Panc1 (cell line): ENCODE measurements at regions not wholly inside any gene's neighbourhood (a gene's known extent, or its start where the extent isn't known, plus 50 kb on each side); places are given as distances from the start of the nearest gene placed in this dataset.

Experiments
- ATAC-seq: fragments of 200-7000 bp; cut with Tn5 transposase; 2 replicates; pipeline ENCODE4 v1.9.1; 2020; ENCODE audit warnings: mild to moderate bottlenecking, moderate library complexity
- BruUV-seq: library from RNA; stranded (reverse); fragments of 400-500 nt; replicated peaks from 2 replicates; lab custom pipeline; 2021; lab: Mats Ljungman, UMichigan
- CTCF ChIA-PET: fragments of 300-600 bp; sonication (Branson Sonifier 250); formaldehyde crosslinking; loops from one replicate; lab custom pipeline; 2022; ENCODE audit warnings: antibody characterized with exemption; lab: Charles Lee
- POLR2A ChIA-PET: fragments of 300-600 bp; sonication (Branson Sonifier 250); formaldehyde crosslinking; loops from one replicate; lab custom pipeline; 2022; ENCODE audit warnings: antibody characterized with exemption; lab: Charles Lee
- DNase-seq: peaks from one replicate; pipeline ENCODE4 v3.0.0-alpha.2; 2010; ENCODE audit warnings: low read depth, low spot score
- H3K27ac ChIP-seq: 2 replicates; pipeline ENCODE4 v1.5.1; 2011; ENCODE audit warnings: mild to moderate bottlenecking, low read length, inconsistent platforms
- H3K27me3 ChIP-seq: fragments of 200-500 bp; sonication (Bioruptor generic); 2 replicates; pipeline ENCODE4 v1.6.0; 2014; ENCODE audit warnings: low read length, inconsistent platforms; ENCODE audit not compliant: control insufficient read depth, insufficient read depth
- H3K36me3 ChIP-seq: fragments of 200-500 bp; sonication (Bioruptor generic); 2 replicates; pipeline ENCODE4 v1.5.1; 2014; ENCODE audit warnings: inconsistent platforms, mild to moderate bottlenecking, low read length, moderate library complexity; ENCODE audit not compliant: control insufficient read depth, insufficient read depth
- H3K4me1 ChIP-seq: 2 replicates; pipeline ENCODE4 v1.5.1; 2011; ENCODE audit warnings: inconsistent platforms, mild to moderate bottlenecking, low read length, moderate library complexity; ENCODE audit not compliant: control insufficient read depth, insufficient read depth
- H3K4me3 ChIP-seq, 2 experiments: 2 replicates each; pipeline ENCODE4 v1.5.1; 2011 to 2012; ENCODE audit warnings: low read depth in 2 of 2, low read length in 2 of 2, mild to moderate bottlenecking in 2 of 2, inconsistent platforms in 1 of 2, moderate library complexity in 1 of 2
- H3K9me3 ChIP-seq: fragments of 200-500 bp; sonication (Bioruptor generic); 2 replicates; pipeline ENCODE4 v1.5.1; 2014; ENCODE audit warnings: low read depth, mild to moderate bottlenecking, inconsistent platforms, low read length, moderate library complexity; ENCODE audit not compliant: control insufficient read depth, insufficient read depth
- POLR2AphosphoS5 ChIP-seq: IDR thresholded peaks from 2 replicates; pipeline ENCODE4 v1.6.1; 2012; ENCODE audit warnings: mild to moderate bottlenecking, low read depth, low read length, moderate library complexity
- SIN3A ChIP-seq: IDR thresholded peaks from 2 replicates; pipeline ENCODE4 v1.6.1; 2012; ENCODE audit warnings: low read depth, mild to moderate bottlenecking, low read length, moderate library complexity, borderline replicate concordance; ENCODE audit not compliant: insufficient read depth
- TCF7L2 ChIP-seq: IDR thresholded peaks from 2 replicates; pipeline ENCODE4 v1.6.1; 2011; ENCODE audit warnings: mild to moderate bottlenecking, low read depth, low read length, inconsistent platforms
- in situ Hi-C: cut with HindIII; loops from 2 replicates; pipeline ENCODE4 v1.10.0; 2016; ENCODE audit warnings: low sequenced_read_pairs, low pct_unique_long_range_greater_than_20kb
- intact Hi-C: fragments of 100-400 bp; cut with micrococcal nuclease; formaldehyde crosslinking; loops from one replicate; pipeline ENCODE4 v1.10.0; 2022; ENCODE audit not compliant: unreplicated experiment
- TF ChIP-seq, protein P1 (sequence below), 2 experiments: IDR thresholded peaks; 2 replicates each; pipeline ENCODE4 v1.6.1; 2011 to 2012; ENCODE audit warnings: low read depth in 2 of 2, control low read depth in 1 of 2, low read length in 1 of 2, mild to moderate bottlenecking in 1 of 2, moderate library complexity in 1 of 2; ENCODE audit not compliant: insufficient read depth in 1 of 2
- TF ChIP-seq, protein P2 (sequence below): fragments of 450-650 bp; IDR thresholded peaks from 2 replicates; pipeline ENCODE4 v1.5.1; 2017; ENCODE audit warnings: mild to moderate bottlenecking

DNA sequence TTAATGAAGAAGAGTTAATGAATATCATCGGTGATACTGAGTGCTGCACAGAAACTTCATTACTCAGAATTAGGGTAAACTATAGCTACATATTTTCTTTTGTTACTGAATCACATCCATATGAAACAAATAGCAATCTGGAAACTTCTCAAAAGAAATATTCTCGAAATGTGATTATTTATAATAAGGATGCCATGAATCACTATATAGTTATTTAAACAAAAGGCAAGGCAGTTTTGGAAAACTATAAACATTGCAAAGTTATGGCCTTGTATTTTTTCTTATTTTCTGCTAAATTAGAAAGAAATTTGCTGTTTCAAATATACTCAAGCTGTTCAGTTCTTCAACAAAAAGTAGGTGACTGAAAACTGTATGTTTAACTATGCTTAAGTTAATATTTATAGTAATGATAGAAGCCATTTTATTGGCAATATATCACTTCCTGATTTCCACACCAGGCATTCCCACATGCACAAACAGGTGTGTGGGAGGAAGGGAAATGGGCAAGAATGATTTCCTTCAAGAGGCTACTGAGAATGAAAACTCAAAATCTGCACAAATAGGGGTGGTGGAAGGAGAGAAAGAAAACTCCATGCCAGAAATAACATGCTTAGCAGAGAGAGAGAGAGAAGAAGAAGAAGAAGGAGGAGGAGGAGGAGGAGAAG, 74.5 kb upstream of the FRY start:
- no peaks in the 10 kb centered on the region for H3K4me1 ChIP-seq
- no peak for DNase-seq
- POLR2A ChIA-PET, result no interaction called here
- ATAC-seq, result no peak
- TF ChIP-seq SIN3A, result no peak
- TF ChIP-seq POLR2AphosphoS5, result no peak
- TF ChIP-seq, protein P1, sequence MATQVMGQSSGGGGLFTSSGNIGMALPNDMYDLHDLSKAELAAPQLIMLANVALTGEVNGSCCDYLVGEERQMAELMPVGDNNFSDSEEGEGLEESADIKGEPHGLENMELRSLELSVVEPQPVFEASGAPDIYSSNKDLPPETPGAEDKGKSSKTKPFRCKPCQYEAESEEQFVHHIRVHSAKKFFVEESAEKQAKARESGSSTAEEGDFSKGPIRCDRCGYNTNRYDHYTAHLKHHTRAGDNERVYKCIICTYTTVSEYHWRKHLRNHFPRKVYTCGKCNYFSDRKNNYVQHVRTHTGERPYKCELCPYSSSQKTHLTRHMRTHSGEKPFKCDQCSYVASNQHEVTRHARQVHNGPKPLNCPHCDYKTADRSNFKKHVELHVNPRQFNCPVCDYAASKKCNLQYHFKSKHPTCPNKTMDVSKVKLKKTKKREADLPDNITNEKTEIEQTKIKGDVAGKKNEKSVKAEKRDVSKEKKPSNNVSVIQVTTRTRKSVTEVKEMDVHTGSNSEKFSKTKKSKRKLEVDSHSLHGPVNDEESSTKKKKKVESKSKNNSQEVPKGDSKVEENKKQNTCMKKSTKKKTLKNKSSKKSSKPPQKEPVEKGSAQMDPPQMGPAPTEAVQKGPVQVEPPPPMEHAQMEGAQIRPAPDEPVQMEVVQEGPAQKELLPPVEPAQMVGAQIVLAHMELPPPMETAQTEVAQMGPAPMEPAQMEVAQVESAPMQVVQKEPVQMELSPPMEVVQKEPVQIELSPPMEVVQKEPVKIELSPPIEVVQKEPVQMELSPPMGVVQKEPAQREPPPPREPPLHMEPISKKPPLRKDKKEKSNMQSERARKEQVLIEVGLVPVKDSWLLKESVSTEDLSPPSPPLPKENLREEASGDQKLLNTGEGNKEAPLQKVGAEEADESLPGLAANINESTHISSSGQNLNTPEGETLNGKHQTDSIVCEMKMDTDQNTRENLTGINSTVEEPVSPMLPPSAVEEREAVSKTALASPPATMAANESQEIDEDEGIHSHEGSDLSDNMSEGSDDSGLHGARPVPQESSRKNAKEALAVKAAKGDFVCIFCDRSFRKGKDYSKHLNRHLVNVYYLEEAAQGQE (IDR thresholded peaks at IDR 0.05; ENCODE audit: insufficient read depth in 1 of 2, low read depth in 2 of 2, low read length in 1 of 2), result no peak
- TF ChIP-seq TCF7L2, result no peak
- TF ChIP-seq, protein P2, sequence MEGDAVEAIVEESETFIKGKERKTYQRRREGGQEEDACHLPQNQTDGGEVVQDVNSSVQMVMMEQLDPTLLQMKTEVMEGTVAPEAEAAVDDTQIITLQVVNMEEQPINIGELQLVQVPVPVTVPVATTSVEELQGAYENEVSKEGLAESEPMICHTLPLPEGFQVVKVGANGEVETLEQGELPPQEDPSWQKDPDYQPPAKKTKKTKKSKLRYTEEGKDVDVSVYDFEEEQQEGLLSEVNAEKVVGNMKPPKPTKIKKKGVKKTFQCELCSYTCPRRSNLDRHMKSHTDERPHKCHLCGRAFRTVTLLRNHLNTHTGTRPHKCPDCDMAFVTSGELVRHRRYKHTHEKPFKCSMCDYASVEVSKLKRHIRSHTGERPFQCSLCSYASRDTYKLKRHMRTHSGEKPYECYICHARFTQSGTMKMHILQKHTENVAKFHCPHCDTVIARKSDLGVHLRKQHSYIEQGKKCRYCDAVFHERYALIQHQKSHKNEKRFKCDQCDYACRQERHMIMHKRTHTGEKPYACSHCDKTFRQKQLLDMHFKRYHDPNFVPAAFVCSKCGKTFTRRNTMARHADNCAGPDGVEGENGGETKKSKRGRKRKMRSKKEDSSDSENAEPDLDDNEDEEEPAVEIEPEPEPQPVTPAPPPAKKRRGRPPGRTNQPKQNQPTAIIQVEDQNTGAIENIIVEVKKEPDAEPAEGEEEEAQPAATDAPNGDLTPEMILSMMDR, result no peak
- H3K9me3 ChIP-seq, result no peaks in the 10 kb centered on the region
- no peak overlapping the region for H3K4me3 ChIP-seq
- CTCF ChIA-PET, result no interaction called here
- H3K27me3 ChIP-seq, result no peaks in the 10 kb centered on the region
- intact Hi-C loops, result no loop called here
- no TSS peak for BruUV-seq
- H3K36me3 ChIP-seq, result no peaks in the 10 kb centered on the region
- in situ Hi-C loops, result no loop called here
- no peak overlapping the region for H3K27ac ChIP-seq

DNA sequence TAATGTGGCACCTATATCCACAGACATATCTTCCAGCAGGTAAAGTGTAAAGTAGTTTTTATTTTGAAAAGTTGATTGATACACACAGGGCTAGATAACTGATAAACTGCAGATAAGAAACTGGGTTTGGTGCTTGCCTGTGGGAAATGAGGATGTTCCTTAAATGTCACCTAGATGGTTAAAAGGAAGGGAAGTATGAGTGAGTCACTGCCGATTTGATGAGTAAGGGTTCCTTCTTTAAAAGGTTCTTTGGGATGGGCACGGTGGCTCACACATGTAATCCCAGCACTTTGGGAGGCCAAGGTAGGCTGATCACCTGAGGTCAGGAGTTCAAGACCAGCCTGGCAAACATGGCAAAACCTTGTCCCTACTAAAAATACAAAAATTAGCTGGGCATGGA, 73.8 kb upstream of the FRY start:
- intact Hi-C loops (no loop called here), in situ Hi-C loops (no loop called here)
- no peaks in the 10 kb centered on the region for H3K9me3 ChIP-seq
- TF ChIP-seq, protein P2, result no peak
- TF ChIP-seq TCF7L2, result no peak
- no peak for TF ChIP-seq POLR2AphosphoS5
- TF ChIP-seq, protein P1 (IDR thresholded peaks at IDR 0.05; ENCODE audit: insufficient read depth in 1 of 2, low read depth in 2 of 2, low read length in 1 of 2), result no peak
- TF ChIP-seq SIN3A, result no peak
- H3K36me3 ChIP-seq, result no peaks in the 10 kb centered on the region
- no peak for ATAC-seq
- no peaks in the 10 kb centered on the region for H3K27me3 ChIP-seq
- ChIA-PET POLR2A (no interaction called here), CTCF (no interaction called here)
- BruUV-seq, result no TSS peak
- no peaks in the 10 kb centered on the region for H3K4me1 ChIP-seq
- no peak overlapping the region for H3K27ac ChIP-seq
- no peak overlapping the region for H3K4me3 ChIP-seq
- DNase-seq, result no peak
